ENCODE measurements at regions not wholly inside any gene's neighbourhood (a gene's known extent, or its start where the extent isn't known, plus 50 kb on each side); places are given as distances from the start of the nearest gene placed in this dataset.
"Not testable (repeated sequence)": the region's sequence is repeated elsewhere in the genome, so short reads cannot be mapped to it uniquely, and the experiment has no call there.

GRCh38 chr21:18002393-18002792 lies 183.2 kb upstream of the C21orf91 start:
- no peak for DNase-seq (ENCODE audit: low spot score)
- no peak overlapping the region for H3K4me3 Mint-ChIP-seq (ENCODE audit: unreplicated experiment)
- H3K4me1 Mint-ChIP-seq (ENCODE audit: unreplicated experiment): no peaks in the 10 kb centered on the region
- H3K36me3 Mint-ChIP-seq (ENCODE audit: low read depth, unreplicated experiment): peaks cover 5% of the 10 kb centered on the region
- H3K27ac Mint-ChIP-seq (ENCODE audit: unreplicated experiment): no peak overlapping the region
- peaks cover 6% of the 10 kb centered on the region for H3K9me3 Mint-ChIP-seq (ENCODE audit: unreplicated experiment)
- no peak for TF ChIP-seq CTCF (IDR thresholded peaks at IDR 0.05; ENCODE audit: unreplicated experiment)
- no peaks in the 10 kb centered on the region for H3K27me3 Mint-ChIP-seq (ENCODE audit: unreplicated experiment)

DNA sequence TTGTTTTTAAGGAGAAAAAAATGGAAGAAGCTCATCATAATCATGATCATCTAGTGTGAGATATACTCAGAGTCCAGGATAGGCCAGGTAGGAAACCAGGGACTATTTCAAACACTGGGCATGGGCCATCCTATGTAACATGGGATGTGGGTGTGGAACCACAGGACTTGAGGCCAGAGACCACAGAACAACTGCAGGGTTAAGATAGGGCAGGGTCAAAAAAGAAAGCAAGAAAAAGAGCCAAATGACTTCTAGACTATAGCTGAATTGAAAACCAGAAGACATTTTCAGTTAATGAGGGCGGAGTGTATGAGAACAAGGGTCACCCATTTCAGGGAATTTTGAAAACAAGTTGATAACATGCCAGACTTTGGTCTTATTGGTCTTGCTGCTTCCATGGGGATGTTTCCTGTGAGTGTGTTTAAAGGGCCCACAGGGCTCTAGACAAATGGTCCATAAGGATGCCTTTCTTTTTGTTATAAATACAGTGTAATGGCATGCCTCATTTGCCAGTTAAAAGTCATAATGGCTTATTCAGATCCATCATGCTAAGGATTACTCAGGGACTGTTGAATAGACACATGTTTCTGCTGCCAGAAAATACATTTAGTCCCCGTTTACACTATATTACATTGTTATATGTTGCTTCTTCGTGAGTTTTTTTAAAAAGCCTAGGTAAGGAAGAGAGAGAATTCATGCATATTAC lies 182.0 kb upstream of the C21orf91 start:
- Mint-ChIP-seq H3K4me3 (ENCODE audit: unreplicated experiment) (no peak overlapping the region), H3K4me1 (ENCODE audit: unreplicated experiment) (no peaks in the 10 kb centered on the region), H3K27ac (ENCODE audit: unreplicated experiment) (no peak overlapping the region), H3K27me3 (ENCODE audit: unreplicated experiment) (no peaks in the 10 kb centered on the region), H3K36me3 (ENCODE audit: low read depth, unreplicated experiment) (peaks cover 5% of the 10 kb centered on the region), H3K9me3 (ENCODE audit: unreplicated experiment) (peaks cover 6% of the 10 kb centered on the region)
- no peak for DNase-seq (ENCODE audit: low spot score)
- TF ChIP-seq CTCF (IDR thresholded peaks at IDR 0.05; ENCODE audit: unreplicated experiment): no peak

- not testable (repeated sequence) for H3K4me1 Mint-ChIP-seq (ENCODE audit: unreplicated experiment); H3K4me3 Mint-ChIP-seq (ENCODE audit: unreplicated experiment); H3K27me3 Mint-ChIP-seq (ENCODE audit: unreplicated experiment); H3K36me3 Mint-ChIP-seq (ENCODE audit: low read depth, unreplicated experiment); DNase-seq (ENCODE audit: low spot score); H3K27ac Mint-ChIP-seq (ENCODE audit: unreplicated experiment); H3K9me3 Mint-ChIP-seq (ENCODE audit: unreplicated experiment)
These were observed 179.4 kb upstream of the C21orf91 start for GRCh38 chr21:17998599-17998998.

GRCh38 chr21:17989780-17990179 lies 170.6 kb upstream of the C21orf91 start:
- no peaks in the 10 kb centered on the region for H3K36me3 Mint-ChIP-seq (ENCODE audit: low read depth, unreplicated experiment)
- no peak overlapping the region for H3K4me3 Mint-ChIP-seq (ENCODE audit: unreplicated experiment)
- no peaks in the 10 kb centered on the region for H3K4me1 Mint-ChIP-seq (ENCODE audit: unreplicated experiment)
- H3K27ac Mint-ChIP-seq (ENCODE audit: unreplicated experiment): no peak overlapping the region
- DNase-seq (ENCODE audit: low spot score): no peak
- H3K27me3 Mint-ChIP-seq (ENCODE audit: unreplicated experiment): no peaks in the 10 kb centered on the region
- no peak for TF ChIP-seq CTCF (IDR thresholded peaks at IDR 0.05; ENCODE audit: unreplicated experiment)
- H3K9me3 Mint-ChIP-seq (ENCODE audit: unreplicated experiment): peaks cover 5% of the 10 kb centered on the region

DNA sequence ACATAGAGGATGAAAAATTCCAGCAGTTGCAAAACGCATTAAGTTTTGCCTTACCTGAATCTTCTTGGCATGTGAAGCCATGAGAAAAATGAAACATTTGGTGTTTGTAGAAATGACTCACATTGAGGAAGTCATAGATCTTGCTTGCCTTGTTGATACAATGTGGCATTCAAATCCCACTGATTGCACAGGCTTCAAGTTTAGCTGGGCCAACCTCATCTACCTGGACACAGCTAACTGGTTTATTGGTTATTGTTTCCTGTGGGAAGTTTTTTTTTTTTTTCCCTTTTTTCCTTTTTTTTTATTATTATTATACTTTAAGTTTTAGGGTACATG lies 168.9 kb upstream of the C21orf91 start:
- TF ChIP-seq CTCF (IDR thresholded peaks at IDR 0.05; ENCODE audit: unreplicated experiment): no peak
- H3K27me3 Mint-ChIP-seq (ENCODE audit: unreplicated experiment): no peaks in the 10 kb centered on the region
- H3K4me1 Mint-ChIP-seq (ENCODE audit: unreplicated experiment): no peaks in the 10 kb centered on the region
- no peaks in the 10 kb centered on the region for H3K36me3 Mint-ChIP-seq (ENCODE audit: low read depth, unreplicated experiment)
- no peak overlapping the region for H3K27ac Mint-ChIP-seq (ENCODE audit: unreplicated experiment)
- H3K9me3 Mint-ChIP-seq (ENCODE audit: unreplicated experiment): peaks cover under 1% of the 10 kb centered on the region
- no peak for DNase-seq (ENCODE audit: low spot score)
- H3K4me3 Mint-ChIP-seq (ENCODE audit: unreplicated experiment): no peak overlapping the region

Measured in endothelial cell (in vitro differentiated cells).